Activated naive CD4-positive, alpha-beta T cell treated with anti-CD3 and anti-CD28 coated beads, Interleukin-2, amount 50 U/mL, for 24 hours (primary cell): ENCODE measurements at regions not wholly inside any gene's neighbourhood (a gene's known extent, or its start where the extent isn't known, plus 50 kb on each side); places are given as distances from the start of the nearest gene placed in this dataset.
A peak's percentile ranks its signal among the peaks of the same experiment; 100 is the strongest.

ENCODE experiments used
- H3K27ac Mint-ChIP-seq: one replicate; pipeline ENCODE4 v1.8.0; 2021; ENCODE audit warnings: mild to moderate bottlenecking, mixed read lengths
- H3K27me3 Mint-ChIP-seq: one replicate; pipeline ENCODE4 v1.8.0; 2021; ENCODE audit warnings: mixed read lengths
- H3K36me3 Mint-ChIP-seq: one replicate; pipeline ENCODE4 v1.8.0; 2021; ENCODE audit warnings: mixed read lengths
- H3K4me1 Mint-ChIP-seq: one replicate; pipeline ENCODE4 v1.8.0; 2021; ENCODE audit warnings: mixed read lengths
- H3K4me3 Mint-ChIP-seq: one replicate; pipeline ENCODE4 v1.8.0; 2021; ENCODE audit warnings: mild to moderate bottlenecking, mixed read lengths
- H3K9me3 Mint-ChIP-seq: one replicate; pipeline ENCODE4 v1.8.0; 2021; ENCODE audit warnings: mixed read lengths

DNA sequence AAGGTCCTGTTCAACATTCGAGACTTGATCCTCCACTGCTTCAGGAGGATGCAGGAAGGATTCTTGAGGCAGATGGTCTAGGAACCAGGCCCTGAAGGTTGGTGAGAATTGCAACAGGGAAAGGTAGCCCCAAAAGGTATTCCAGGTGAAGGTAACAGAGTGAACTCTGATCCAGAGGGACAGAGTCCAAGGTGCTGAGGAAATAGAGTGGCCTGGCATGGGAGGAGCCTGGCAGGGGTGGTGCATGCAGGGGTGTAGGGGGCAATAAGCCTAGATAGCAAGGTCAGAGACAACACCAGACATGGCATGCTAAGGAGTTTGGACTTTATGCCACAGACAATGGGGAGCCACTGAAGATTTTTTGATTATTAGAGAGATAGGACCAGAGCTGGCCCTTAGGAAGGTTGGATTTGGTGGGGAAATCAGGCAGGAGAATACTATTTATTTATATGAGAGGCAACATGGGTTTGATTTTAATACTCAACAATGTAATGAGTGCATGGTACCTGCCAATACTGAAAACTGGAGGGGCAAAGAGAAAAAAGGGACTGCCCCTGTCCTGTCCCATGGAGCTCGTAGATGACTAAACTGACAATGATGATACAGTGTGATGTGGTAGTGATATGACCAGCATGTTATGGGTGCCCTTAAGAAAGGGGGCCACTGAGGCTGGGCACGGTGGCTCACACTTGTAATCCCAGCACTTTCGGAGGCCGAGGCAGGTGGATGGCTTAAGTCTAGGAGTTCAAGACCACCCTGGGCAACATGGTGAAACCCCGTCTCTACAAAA, 50.5 kb upstream of the TMED10 start:
- peaks cover 46% of the 10 kb centered on the region for H3K4me1 Mint-ChIP-seq
- no peaks in the 10 kb centered on the region for H3K27me3 Mint-ChIP-seq
- H3K9me3 Mint-ChIP-seq: no peaks in the 10 kb centered on the region
- no peaks in the 10 kb centered on the region for H3K36me3 Mint-ChIP-seq
- H3K4me3 Mint-ChIP-seq: no peak overlapping the region
- peak overlapping the region; percentile 18 for H3K27ac Mint-ChIP-seq
